WI38 (cell line): ENCODE measurements at regions not wholly inside any gene's neighbourhood (a gene's known extent, or its start where the extent isn't known, plus 50 kb on each side); places are given as distances from the start of the nearest gene placed in this dataset.

ENCODE experiments used
- H3K4me3 ChIP-seq: 2 replicates; pipeline ENCODE4 v1.5.1; 2011; ENCODE audit warnings: low read depth, mild to moderate bottlenecking, control low read depth, low read length
- CTCF ChIP-seq: IDR thresholded peaks from 2 replicates; pipeline ENCODE4 v1.5.1; 2012; ENCODE audit warnings: low read depth, mild to moderate bottlenecking, control low read depth, low read length

GRCh38 chr3:163576314-163576713 lies 1502.0 kb downstream of the SI start:
- H3K4me3 ChIP-seq: no peak overlapping the region
- TF ChIP-seq CTCF: no peak

GRCh38 chr3:163573324-163573723 lies 1505.0 kb downstream of the SI start:
- no peak for TF ChIP-seq CTCF
- no peak overlapping the region for H3K4me3 ChIP-seq

- TF ChIP-seq CTCF: no peak
- no peak overlapping the region for H3K4me3 ChIP-seq
These were observed 1505.4 kb downstream of the SI start for GRCh38 chr3:163572856-163573255.

GRCh38 chr3:163563485-163563884 lies 1514.8 kb downstream of the SI start:
- TF ChIP-seq CTCF: no peak
- H3K4me3 ChIP-seq: no peak overlapping the region

- TF ChIP-seq CTCF: no peak
- H3K4me3 ChIP-seq: no peak overlapping the region
These were observed 1515.7 kb downstream of the SI start for GRCh38 chr3:163562625-163563024.

GRCh38 chr3:163561151-163561550 lies 1517.1 kb downstream of the SI start:
- H3K4me3 ChIP-seq: no peak overlapping the region
- TF ChIP-seq CTCF: no peak

GRCh38 chr3:163560459-163560858 lies 1517.8 kb downstream of the SI start:
- TF ChIP-seq CTCF: no peak
- no peak overlapping the region for H3K4me3 ChIP-seq
